ENCODE measurements at regions not wholly inside any gene's neighbourhood (a gene's known extent, or its start where the extent isn't known, plus 50 kb on each side); places are given as distances from the start of the nearest gene placed in this dataset.

GRCh38 chr13:59531571-59532091 lies 632.1 kb downstream of the DIAPH3 start:
- TF ChIP-seq GATA3 (IDR thresholded peaks at IDR 0.05; ENCODE audit: low read depth, low read length) = no peak
- TF ChIP-seq GATA2 (IDR thresholded peaks at IDR 0.05; ENCODE audit: low read depth, low read length) = no peak

- TF ChIP-seq GATA2 (IDR thresholded peaks at IDR 0.05; ENCODE audit: low read depth, low read length) = no peak
These were observed 631.3 kb downstream of the DIAPH3 start for GRCh38 chr13:59532405-59532804.

- TF ChIP-seq GATA3 (IDR thresholded peaks at IDR 0.05; ENCODE audit: low read depth, low read length) = no peak
- TF ChIP-seq GATA2 (IDR thresholded peaks at IDR 0.05; ENCODE audit: low read depth, low read length) = no peak
These were observed 629.9 kb downstream of the DIAPH3 start for GRCh38 chr13:59533561-59534555.

- TF ChIP-seq GATA2 (IDR thresholded peaks at IDR 0.05; ENCODE audit: low read depth, low read length) (no peak), GATA3 (IDR thresholded peaks at IDR 0.05; ENCODE audit: low read depth, low read length) (no peak)
These were observed 628.9 kb downstream of the DIAPH3 start for GRCh38 chr13:59534806-59535205.

GRCh38 chr13:59537500-59537899 lies 626.2 kb downstream of the DIAPH3 start:
- TF ChIP-seq GATA2 (IDR thresholded peaks at IDR 0.05; ENCODE audit: low read depth, low read length) = no peak
- no peak for TF ChIP-seq GATA3 (IDR thresholded peaks at IDR 0.05; ENCODE audit: low read depth, low read length)

GRCh38 chr13:59538512-59538911 lies 625.2 kb downstream of the DIAPH3 start:
- TF ChIP-seq GATA2 (IDR thresholded peaks at IDR 0.05; ENCODE audit: low read depth, low read length) = no peak
- no peak for TF ChIP-seq GATA3 (IDR thresholded peaks at IDR 0.05; ENCODE audit: low read depth, low read length)

GRCh38 chr13:59542303-59542702 lies 621.4 kb downstream of the DIAPH3 start:
- TF ChIP-seq GATA3 (IDR thresholded peaks at IDR 0.05; ENCODE audit: low read depth, low read length) = no peak
- TF ChIP-seq GATA2 (IDR thresholded peaks at IDR 0.05; ENCODE audit: low read depth, low read length) = no peak

GRCh38 chr13:59543418-59543817 lies 620.3 kb downstream of the DIAPH3 start:
- TF ChIP-seq GATA2 (IDR thresholded peaks at IDR 0.05; ENCODE audit: low read depth, low read length) (no peak), GATA3 (IDR thresholded peaks at IDR 0.05; ENCODE audit: low read depth, low read length) (no peak)

- no peak for TF ChIP-seq GATA2 (IDR thresholded peaks at IDR 0.05; ENCODE audit: low read depth, low read length)
- TF ChIP-seq GATA3 (IDR thresholded peaks at IDR 0.05; ENCODE audit: low read depth, low read length) = no peak
These were observed 618.7 kb downstream of the DIAPH3 start for GRCh38 chr13:59545007-59545406.

GRCh38 chr13:59546178-59546577 lies 617.5 kb downstream of the DIAPH3 start:
- TF ChIP-seq GATA3 (IDR thresholded peaks at IDR 0.05; ENCODE audit: low read depth, low read length) (no peak), GATA2 (IDR thresholded peaks at IDR 0.05; ENCODE audit: low read depth, low read length) (no peak)

GRCh38 chr13:59547950-59548349 lies 615.8 kb downstream of the DIAPH3 start:
- no peak for TF ChIP-seq GATA3 (IDR thresholded peaks at IDR 0.05; ENCODE audit: low read depth, low read length)
- TF ChIP-seq GATA2 (IDR thresholded peaks at IDR 0.05; ENCODE audit: low read depth, low read length) = no peak

- TF ChIP-seq GATA2 (IDR thresholded peaks at IDR 0.05; ENCODE audit: low read depth, low read length) (no peak), GATA3 (IDR thresholded peaks at IDR 0.05; ENCODE audit: low read depth, low read length) (no peak)
These were observed 600.8 kb downstream of the DIAPH3 start for GRCh38 chr13:59562924-59563323.

GRCh38 chr13:59566561-59566960 lies 597.2 kb downstream of the DIAPH3 start:
- TF ChIP-seq GATA3 (IDR thresholded peaks at IDR 0.05; ENCODE audit: low read depth, low read length) = no peak
- TF ChIP-seq GATA2 (IDR thresholded peaks at IDR 0.05; ENCODE audit: low read depth, low read length) = no peak

- no peak for TF ChIP-seq GATA2 (IDR thresholded peaks at IDR 0.05; ENCODE audit: low read depth, low read length)
- TF ChIP-seq GATA3 (IDR thresholded peaks at IDR 0.05; ENCODE audit: low read depth, low read length) = no peak
These were observed 595.4 kb downstream of the DIAPH3 start for GRCh38 chr13:59568306-59568705.

- TF ChIP-seq GATA3 (IDR thresholded peaks at IDR 0.05; ENCODE audit: low read depth, low read length) (no peak), GATA2 (IDR thresholded peaks at IDR 0.05; ENCODE audit: low read depth, low read length) (no peak)
These were observed 593.5 kb downstream of the DIAPH3 start for GRCh38 chr13:59570204-59570603.

All from SH-SY5Y (cell line).